HG03045 (cell line): ENCODE measurements at regions not wholly inside any gene's neighbourhood (a gene's known extent, or its start where the extent isn't known, plus 50 kb on each side); places are given as distances from the start of the nearest gene placed in this dataset.

Source experiments
- ATAC-seq: cut with Tn5 transposase; IDR thresholded peaks from one replicate; pipeline ENCODE4 v1.9.1; 2021; ENCODE audit warnings: mild to moderate bottlenecking, moderate library complexity; ENCODE audit not compliant: unreplicated experiment

DNA sequence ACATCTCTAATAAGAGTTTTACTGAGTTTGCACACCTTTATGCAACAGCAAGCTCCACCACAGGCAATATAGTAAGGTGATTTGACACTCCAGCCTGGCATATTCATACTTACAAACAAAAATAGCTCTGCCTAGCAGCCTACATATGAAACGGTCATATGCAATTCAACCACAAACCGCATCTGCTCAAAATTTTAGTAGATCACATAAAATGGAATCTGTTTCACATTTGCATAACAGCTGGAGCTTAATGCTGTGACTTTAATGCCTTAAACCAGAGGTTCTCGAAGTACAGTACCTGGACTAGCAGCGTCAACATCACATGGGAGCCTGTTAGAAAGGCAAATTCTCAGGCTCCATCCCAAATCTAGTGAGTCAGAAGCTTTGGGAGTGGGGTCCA lies 578.4 kb downstream of the CDH11 start:
- ATAC-seq = no peak

DNA sequence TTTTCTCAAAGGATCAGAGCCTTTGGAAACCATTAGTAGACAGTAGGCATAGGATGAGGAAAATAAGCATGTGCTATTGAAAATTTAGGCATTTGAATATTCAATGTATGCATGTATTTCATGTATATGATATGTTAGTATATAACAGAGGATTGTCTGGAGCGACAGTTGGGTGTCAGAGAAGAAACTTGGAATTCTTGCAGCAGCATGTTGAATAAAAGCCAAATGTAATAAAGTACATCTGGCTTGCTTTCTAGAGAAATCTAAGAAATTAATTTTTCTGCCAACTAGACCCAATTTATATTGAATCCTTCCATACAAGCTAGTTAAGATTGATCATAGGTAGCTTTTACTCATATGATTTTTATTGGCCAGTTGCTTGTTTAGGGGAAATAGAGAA lies 578.8 kb downstream of the CDH11 start:
- no peak for ATAC-seq

DNA sequence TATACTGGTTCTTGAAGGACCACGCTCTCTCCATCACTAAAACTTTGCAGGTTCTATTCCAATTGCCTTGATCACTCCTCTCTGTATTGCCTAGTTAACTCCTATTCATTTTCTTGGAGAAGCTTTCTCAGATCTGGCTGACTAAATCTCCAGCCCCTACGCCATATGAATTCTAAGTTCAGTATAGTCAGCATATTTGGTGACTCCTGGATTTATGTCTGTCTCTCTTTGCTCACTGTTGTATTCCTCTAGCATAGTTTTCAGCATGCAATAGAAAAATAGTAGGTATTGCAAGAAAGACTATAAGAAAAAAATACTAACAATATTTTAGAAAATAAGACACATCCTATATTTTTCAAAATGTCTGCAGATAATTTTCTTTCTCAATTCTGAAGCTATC lies 579.7 kb downstream of the CDH11 start:
- ATAC-seq = no peak

DNA sequence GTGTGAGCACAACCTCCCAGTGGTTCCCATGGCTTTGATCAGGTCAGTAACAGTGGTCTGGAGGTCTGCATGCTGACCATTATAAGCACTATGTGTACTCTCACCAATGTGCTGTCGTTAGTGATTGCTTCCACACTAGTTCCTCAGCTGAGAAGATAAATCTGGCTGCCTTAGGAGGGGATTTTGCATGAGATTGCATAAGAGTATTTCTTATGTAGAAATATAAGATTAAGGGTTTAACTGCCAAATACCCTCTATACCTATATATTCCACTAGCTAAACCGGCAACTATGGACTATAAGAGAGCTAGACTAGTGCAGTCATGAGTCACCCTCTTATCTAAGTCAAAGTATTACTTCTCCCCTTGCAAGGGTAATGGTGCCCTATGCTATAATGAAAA lies 580.2 kb downstream of the CDH11 start:
- no peak for ATAC-seq

DNA sequence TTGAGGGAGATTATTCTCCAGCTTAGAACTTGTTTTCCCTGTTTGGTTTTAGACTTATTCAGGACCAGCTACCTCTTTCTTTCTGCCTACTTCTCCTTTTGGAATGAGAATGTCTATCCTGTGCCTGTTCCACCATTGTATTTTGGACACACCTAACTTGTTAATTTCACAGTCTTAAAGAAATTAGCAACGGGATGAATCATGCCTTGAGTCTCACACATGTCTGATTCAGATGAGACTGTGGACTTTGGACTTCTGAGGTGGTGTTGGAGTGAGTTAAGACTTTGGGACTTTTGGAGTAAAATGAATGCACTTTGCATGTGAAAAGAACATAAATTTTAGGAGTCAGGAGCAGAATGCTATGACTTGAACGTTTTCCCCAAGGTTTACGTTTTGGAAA lies 581.4 kb downstream of the CDH11 start:
- no peak for ATAC-seq

DNA sequence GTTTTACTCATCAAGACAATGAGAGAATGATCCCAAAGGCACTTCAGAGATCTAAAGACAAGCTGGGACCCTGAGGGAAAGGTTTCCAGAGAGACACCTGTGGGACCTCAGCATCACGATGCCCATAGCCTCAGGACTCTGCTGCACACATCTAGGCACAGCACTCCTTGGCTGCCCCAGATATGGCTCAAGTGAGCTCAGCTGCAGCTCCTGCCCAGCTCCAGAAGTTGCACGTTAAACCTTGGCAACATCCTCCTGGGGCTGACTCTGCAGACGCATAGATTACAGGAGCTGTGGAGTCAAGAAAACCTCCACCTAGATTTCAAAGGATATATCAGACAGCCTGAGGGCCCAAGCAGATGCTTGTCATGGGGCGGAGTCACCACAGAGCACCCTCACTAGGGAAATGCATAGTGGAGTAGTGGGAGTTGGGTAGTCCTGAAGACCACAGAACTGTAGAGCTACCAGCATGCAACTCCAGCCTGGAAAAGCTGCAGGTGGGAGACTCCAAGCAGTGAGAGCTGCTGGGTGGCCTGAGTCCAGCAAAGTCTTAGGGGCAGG lies 582.0 kb downstream of the CDH11 start:
- ATAC-seq = no peak

DNA sequence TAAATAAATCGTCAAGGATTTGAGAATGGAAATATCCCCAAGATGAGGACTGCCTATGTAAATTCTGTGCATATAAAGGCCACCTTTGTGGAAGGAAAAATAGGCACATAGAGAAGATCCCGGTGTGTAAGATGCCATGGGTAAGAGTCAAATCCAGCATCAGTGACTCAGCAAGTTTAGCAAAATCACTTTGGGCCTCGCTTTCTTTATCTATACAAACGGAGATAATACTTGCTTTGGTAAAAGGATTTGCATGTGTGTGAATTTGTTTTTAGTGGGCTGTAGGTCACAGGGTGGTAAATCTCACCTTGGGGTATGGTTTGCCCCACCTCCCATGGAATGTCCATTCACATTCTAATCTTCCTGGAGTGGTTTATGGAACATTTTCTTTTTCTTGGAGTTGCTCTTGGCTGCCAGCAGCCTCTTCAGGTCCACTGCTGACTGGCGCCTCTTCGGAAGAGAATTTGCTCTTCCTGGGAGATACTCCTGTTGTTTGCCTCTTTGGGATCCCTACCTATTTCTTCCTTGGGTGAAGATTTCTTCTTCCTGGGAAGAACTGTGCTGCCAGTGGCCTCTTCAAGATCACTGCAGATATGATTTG lies 587.6 kb downstream of the CDH11 start:
- ATAC-seq = no peak

DNA sequence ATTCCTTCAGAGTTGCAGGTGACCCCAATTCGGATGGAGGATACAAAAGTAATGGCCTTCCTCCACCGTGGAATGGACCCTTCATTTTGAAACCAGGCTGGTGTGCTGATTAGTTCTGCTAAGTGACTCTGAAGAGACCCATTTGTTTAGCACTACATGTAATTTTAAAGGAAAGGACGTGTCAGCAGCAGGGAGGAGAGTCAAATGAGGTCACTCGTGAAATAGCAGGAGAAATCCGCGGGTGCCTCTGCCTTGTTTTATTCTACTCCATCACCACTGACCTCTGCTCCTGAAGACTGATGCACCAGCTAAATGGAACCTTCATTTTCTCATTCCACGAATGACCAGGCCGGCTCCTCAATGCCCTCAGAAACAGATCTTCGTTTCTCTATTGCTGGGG lies 589.2 kb downstream of the CDH11 start:
- ATAC-seq = no peak

DNA sequence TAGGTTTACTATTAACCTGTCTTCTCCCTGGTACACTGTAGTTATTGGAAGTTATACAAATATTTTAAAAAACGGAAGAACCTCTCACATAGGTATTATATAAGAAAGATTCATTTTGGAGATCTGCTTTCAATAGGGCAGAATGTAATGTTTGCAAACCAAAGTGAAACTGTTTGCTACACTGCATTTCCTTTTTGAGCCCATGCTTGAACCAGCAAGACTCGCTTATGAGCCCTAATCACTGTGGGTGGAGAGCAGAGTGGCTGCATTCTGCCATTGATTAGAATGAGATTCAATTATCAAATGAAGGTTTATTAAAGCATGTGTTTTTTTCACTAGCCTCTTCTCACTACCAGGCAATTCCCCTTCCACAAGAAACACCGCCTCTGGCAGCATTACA lies 589.7 kb downstream of the CDH11 start:
- ATAC-seq = no peak

DNA sequence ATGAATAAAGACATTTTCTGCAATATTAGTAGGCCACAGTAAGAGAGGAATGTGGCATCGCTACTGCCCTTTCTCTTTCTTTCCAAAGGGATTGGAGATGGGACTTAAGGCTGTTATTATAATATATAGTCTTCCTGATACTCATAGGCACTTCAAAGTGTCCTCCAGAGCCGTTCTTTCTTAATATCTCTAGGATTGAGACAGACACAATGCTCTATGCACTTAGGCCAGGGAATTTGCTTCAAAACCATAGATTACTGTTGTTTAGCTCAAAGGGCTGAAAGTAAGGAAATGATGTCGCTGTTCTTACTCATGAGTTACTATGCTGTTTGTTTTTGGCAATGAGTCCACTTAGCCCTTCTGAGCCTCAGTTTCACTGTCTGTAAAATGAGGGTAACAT lies 590.5 kb downstream of the CDH11 start:
- ATAC-seq = no peak

DNA sequence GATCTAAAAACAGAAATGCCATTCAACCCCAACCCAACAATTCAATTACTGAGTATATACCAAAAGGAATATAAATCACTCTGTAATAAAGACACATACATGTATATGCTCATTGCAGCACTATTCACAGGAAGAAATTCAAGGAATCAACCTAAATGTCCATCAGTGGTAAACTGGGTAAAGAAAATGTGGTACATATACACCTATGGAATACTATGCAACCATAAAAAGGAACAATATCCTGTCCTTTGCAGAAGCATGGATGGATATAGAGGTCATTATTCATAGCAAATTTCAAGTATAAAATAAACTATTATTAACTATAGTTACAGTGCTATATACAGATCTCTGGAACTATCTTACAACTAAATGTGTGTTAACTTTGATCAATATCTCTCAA lies 599.3 kb downstream of the CDH11 start:
- ATAC-seq = no peak

DNA sequence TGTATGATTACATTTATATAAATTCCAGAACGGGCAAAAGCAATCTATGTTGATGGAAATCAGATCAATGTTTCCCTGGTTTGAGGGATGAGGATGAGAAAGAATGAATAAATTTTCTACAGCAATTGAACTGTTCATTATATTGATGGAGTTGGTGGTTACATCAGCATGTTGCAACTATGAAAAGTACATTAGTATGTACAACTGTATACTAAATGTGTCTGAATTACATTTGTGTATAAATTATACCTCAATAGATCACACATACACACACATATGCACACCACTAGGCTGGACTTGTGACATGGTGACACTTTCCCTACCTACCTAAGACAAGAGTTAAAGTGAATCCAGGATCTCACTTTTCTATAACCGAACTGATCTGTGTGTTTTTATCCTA lies 608.0 kb downstream of the CDH11 start:
- no peak for ATAC-seq

DNA sequence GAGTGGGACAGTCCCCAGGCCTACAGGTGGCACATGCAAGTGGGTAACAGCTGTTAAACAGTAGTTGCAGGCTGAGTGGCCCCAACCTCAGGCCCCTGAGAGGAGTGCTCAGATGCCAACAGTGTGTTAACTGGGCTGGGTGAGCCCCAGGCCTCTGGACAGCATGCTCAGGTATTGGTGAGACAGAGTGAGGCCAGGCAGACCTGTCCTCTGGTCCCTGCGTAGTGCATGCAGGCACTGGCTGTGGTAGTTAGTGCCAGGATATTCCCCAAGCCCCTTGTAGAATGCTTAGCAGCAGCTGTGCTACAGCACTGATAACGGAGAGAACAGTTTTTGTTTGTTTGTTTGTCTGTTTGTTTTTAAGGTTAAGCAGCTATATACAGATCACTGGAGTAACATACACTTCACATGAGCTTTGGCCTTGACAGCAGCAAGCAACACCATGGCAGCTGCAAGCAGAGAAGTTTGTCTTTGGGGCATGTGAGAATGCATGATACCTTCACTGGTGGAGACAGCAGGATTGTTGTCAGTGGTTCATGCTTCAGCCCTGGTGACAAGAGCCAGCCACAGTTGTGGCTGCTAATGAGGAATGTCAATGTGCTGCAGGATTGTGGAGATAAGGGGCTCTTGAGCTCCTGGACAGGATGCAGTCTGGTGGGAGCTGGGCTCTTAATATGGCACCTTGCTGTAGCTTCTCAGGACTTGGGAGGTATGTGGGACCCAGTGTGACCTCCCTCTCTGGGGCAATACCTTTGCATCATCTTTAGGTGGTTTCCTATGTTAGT lies 614.4 kb downstream of the CDH11 start:
- no peak for ATAC-seq

DNA sequence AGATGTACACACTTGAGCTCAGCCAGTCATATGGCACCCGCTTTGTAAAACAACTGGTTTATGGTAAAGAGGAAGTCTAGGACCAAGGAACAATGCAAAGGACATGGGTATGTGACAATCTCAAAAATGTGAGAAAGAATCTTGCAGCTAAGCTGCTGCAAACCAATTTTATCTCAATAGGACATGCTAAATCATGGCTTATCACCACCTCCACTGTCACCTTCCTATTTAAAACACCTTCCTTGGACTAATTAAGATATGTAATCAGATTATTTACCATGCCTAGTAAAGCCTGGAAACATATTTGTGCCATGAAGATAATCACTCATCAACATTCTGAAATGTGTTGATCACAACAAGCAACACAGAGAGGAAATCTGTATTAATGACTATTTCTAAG lies 622.7 kb downstream of the CDH11 start:
- ATAC-seq = no peak

DNA sequence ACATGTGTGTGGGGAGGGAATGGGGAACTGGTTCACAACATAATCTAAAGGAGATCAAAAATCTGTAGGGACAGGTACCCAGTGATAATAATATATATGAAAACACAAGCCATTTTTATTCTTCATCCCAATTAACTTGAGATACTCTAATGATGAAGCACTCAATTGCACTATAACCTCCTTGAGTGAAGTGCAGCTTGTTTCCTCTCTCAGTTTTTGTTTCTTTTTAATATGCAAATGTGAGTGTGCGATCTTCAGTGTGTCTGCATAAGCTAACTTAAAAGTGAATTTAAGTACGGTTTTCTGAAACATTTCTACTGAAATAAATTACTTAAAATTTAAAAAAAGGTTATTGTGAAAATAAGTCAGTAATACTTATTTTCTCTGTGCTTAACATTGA lies 623.5 kb downstream of the CDH11 start:
- no peak for ATAC-seq

DNA sequence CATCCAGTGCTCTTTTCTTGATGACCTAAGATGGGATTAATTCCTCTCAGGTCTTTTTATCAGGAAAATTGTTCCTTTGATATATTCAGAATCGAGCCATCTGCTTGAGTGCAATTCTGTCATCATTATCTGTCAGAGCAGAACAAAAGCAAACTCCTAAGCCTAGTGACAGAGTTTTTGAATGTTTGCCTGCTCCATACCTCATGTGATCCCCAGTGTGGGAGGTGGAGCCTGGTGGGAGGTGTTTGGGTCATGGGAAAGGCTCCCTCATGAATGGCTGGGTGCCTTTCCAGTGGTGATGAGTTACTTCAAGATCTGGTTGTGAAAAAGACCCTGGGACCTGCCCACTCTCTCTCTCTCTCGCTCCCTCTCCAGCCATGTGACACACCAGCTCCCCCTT lies 628.2 kb downstream of the CDH11 start:
- no peak for ATAC-seq

DNA sequence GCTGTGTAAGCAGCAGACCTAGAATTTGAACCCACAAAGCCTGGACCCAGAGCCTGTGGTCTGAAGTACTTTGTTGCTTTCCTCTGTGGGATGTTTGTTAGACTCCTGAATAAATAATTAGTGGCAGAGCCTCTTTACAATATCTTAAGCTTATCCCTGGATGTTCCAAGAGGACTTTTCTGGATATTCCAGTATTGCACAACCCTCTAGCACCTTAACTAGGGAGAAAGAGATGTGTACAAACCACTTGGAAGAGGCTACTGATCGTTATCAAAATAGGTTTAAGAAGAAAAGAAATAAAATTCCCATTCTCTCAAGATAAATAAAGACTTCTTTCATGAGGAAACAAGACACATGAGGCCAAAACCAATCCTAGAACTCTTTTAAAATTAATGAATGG lies 632.4 kb downstream of the CDH11 start:
- no peak for ATAC-seq

DNA sequence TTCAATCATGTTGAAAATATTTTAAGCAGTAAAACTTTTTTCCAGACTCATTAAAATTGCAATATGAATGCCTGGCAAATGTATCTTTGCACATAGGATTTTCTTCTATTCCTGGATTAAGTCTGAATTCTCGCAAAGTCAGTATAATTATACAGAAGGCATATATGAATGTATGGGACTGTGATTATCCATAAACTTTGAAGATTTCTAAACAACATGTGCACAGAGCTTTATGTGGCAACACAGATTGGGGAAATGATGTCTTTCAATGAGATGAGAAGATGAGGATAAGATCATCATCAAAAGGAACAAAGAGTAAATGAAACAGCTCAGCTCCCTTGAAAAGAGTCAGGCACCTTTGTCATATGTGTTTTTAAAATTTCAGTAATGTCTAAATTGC lies 635.3 kb downstream of the CDH11 start:
- ATAC-seq = no peak

DNA sequence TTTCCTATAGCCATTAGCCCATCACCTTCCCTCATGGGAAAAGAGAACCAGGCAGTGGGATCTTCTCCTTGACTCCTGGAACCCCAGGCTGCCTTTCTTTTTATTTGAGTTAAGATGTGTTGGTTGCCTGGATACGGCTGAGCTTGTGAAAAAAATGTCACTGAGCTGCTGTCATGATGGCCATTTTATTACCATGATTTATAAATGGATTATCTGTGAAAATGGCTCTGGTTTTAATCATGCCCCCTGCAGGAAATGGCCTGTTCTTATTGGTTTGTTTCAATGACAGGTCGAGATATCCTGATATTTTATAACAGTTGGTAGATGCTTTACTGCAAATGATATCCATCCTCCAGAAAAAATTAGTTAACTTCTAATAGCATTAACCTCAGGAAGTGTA lies 640.4 kb downstream of the CDH11 start:
- no peak for ATAC-seq

DNA sequence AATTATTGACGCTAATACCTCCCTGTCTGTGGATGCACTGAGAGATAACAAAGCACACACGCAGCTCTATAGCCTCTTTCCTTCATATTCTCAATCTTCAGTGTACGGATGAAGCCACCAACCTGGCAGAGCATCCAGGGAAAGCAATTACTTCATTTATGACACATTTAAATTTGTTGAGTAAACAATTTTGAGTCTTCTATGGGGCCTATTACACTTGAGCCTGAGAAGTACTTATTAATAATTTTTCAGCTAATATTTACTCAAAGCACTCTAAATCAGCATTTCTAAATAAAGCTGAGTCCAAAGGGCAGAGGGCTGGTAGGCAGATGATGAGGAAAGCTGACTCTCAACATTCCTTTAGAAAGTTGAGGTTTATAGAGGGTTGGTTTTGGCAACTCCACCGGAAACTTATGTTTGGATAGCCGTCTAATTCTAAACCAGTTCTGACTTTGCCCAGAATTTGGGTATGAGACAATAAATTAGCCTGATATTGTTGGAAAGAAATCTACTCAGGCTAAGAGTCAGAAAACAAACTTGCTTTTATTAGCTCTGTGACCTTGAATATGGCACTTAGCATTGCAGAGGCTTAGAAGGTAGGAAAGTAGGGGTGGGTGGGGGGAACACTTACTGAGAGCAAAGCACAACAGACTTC lies 643.5 kb downstream of the CDH11 start:
- no peak for ATAC-seq

DNA sequence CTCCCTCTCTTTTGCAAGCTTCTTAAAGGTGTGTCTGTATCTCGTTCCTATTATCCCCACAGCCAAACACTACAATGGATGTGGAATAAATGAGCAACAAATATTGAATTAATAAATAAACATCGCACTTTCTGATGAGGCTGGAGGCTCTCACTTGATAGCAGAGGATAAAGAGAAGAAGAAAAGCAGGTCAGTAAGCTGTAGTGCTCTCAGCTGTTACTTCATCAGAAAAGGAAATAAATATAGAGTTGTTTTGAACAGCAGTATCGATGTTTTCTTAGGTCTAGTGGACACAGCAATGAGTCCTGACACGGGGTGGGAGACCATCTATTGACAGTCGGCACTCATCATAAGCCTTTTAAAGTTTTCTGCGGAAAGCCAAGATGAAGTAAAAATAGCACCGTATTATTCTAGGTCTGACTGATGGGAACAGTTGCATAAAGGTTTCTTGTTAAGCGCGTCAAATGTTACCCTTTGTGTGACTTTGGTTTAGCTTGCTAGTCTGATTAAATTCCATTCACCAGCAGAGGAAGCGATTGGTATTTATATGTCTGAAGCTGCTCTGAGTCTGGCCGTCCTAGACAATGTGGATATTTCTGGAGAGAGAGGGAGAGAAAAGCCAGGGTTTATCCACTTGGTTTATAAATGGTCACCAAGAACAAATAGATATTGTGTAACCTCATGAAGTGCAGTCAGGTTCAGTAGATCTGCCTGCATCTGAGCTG lies 646.1 kb downstream of the CDH11 start:
- no peak for ATAC-seq
